Vagina (tissue), 2 donors: ENCODE measurements at regions not wholly inside any gene's neighbourhood (a gene's known extent, or its start where the extent isn't known, plus 50 kb on each side); places are given as distances from the start of the nearest gene placed in this dataset.

Source experiments
- POLR2AphosphoS5 ChIP-seq, 2 donors: sonication (generic); formaldehyde crosslinking; IDR thresholded peaks; one replicate each; pipeline ENCODE4 v1.9.0; 2017; ENCODE audit warnings: antibody characterized with exemption in 2 of 2, mild to moderate bottlenecking in 2 of 2, low read depth in 1 of 2; ENCODE audit not compliant: insufficient read depth in 1 of 2
- TF ChIP-seq, protein P1 (sequence below), 3 experiments: fragments of 450-650 bp in 2 of 3; fragments of 200-600 bp in 1 of 3; sonication (generic) in 1 of 3; IDR thresholded peaks; one replicate each; pipeline ENCODE4 v1.5.1; 2017 to 2019; ENCODE audit warnings: antibody characterized with exemption in 3 of 3, mild to moderate bottlenecking in 2 of 3, moderate library complexity in 2 of 3

DNA sequence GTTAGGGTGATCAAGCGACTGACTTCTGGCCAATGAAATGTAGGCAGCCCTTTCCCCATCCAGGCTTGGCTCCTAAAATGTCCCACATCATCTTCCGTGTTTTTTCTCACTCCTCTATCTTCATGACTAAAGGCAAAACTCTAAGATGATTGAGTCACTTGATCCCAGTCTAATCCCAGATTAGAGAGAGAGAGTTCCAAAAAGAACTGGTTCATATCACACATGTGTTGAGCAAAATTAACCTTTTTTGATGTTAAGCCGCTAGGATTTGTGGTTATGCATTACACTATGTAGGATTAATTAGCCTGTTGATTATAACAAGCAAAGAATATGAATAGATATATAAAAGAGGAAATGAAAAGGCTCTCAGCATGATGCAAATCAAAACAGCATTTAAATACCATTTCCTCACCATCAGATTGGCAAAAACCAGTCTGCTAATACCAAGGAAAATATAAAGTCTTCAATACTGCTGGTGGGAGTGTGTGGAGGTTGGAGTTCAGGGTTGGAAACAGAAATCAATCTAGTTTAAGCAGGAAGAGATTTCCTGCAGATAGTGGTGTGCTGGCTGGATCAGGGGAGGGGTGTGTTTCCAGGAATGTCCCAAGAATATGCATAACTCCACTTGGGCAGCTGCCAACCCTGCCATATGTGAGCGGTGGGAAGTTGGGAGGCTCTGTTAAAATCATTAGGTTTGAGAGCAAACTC is 187.6 kb upstream of the S1PR3 start:
- TF ChIP-seq, protein P1, sequence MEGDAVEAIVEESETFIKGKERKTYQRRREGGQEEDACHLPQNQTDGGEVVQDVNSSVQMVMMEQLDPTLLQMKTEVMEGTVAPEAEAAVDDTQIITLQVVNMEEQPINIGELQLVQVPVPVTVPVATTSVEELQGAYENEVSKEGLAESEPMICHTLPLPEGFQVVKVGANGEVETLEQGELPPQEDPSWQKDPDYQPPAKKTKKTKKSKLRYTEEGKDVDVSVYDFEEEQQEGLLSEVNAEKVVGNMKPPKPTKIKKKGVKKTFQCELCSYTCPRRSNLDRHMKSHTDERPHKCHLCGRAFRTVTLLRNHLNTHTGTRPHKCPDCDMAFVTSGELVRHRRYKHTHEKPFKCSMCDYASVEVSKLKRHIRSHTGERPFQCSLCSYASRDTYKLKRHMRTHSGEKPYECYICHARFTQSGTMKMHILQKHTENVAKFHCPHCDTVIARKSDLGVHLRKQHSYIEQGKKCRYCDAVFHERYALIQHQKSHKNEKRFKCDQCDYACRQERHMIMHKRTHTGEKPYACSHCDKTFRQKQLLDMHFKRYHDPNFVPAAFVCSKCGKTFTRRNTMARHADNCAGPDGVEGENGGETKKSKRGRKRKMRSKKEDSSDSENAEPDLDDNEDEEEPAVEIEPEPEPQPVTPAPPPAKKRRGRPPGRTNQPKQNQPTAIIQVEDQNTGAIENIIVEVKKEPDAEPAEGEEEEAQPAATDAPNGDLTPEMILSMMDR (IDR thresholded peaks at IDR 0.05), result no peak
- TF ChIP-seq POLR2AphosphoS5 (IDR thresholded peaks at IDR 0.05; ENCODE audit: insufficient read depth in 1 of 2, low read depth in 1 of 2), result no peak
